ENCODE measurements at regions not wholly inside any gene's neighbourhood (a gene's known extent, or its start where the extent isn't known, plus 50 kb on each side); places are given as distances from the start of the nearest gene placed in this dataset.

DNA sequence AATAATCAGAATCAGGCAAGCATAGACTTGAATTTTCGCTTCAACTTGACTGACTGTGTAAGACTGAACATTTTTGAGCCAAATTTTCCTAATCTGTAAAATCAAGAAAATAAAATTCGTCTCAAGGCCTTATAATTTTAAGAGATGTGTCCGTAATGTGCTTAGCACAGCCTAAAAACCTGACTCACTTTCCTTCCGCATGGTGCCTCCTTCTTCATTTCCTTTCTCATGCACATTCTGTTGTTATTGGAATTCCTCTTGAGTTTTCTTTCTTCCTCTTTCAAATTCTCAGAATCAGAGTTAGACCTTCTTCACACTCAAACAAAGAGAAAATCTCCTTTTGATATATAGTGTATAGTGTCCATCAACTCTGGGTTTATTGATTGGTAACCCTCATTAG, 208.9 kb upstream of the SLIT2 start:
- TF ChIP-seq TAF1 (IDR thresholded peaks at IDR 0.05; ENCODE audit: borderline replicate concordance, insufficient read depth, low read length) = no peak
- TF ChIP-seq POLR2AphosphoS5 (IDR thresholded peaks at IDR 0.05; ENCODE audit: low read depth, low read length) = no peak
- no peak for TF ChIP-seq FOXP2 (optimal IDR thresholded peaks at IDR 0.05; ENCODE audit: borderline replicate concordance, extremely low read depth, extremely low read length, insufficient read depth)

Measured in PFSK-1 (cell line).